ENCODE measurements at regions not wholly inside any gene's neighbourhood (a gene's known extent, or its start where the extent isn't known, plus 50 kb on each side); places are given as distances from the start of the nearest gene placed in this dataset.

- H3K27ac ChIP-seq (ENCODE audit: low read depth, low read length), result no peak overlapping the region
- no peak overlapping the region for H3K4me2 ChIP-seq (ENCODE audit: low read length)
- TF ChIP-seq ELF1 (IDR thresholded peaks at IDR 0.05; ENCODE audit: borderline replicate concordance, low read depth) (no peak), YY1 (IDR thresholded peaks at IDR 0.05; ENCODE audit: extremely low read depth, insufficient replicate concordance, low read depth, low read length) (no peak), ZNF274 (IDR thresholded peaks at IDR 0.05; ENCODE audit: low read depth, low read length) (no peak), EGR1 (IDR thresholded peaks at IDR 0.05; ENCODE audit: low read depth) (no peak), JUND (IDR thresholded peaks at IDR 0.05) (no peak), CTCF (IDR thresholded peaks at IDR 0.05 in 2 of 3, conservative IDR thresholded peaks at IDR 0.05 in 1 of 3; ENCODE audit: borderline replicate concordance in 1 of 3, insufficient read depth in 1 of 3, low read depth in 2 of 3, low read length in 2 of 3) (no peak), POLR2A (IDR thresholded peaks at IDR 0.05; ENCODE audit: borderline replicate concordance, extremely low read depth, insufficient read depth, insufficient read length) (no peak), SP1 (IDR thresholded peaks at IDR 0.05; ENCODE audit: low read depth) (no peak), ZBTB33 (IDR thresholded peaks at IDR 0.05; ENCODE audit: extremely low read depth, insufficient replicate concordance, low read length) (no peak), SIN3A (IDR thresholded peaks at IDR 0.05; ENCODE audit: low read depth) (no peak), ZFX (IDR thresholded peaks at IDR 0.05) (no peak), MAX (IDR thresholded peaks at IDR 0.05) (no peak), ATF3 (IDR thresholded peaks at IDR 0.05) (no peak), POLR2AphosphoS5 (IDR thresholded peaks at IDR 0.05; ENCODE audit: low read depth, low read length) (no peak), CEBPB (IDR thresholded peaks at IDR 0.05; ENCODE audit: low read depth) (no peak), REST (IDR thresholded peaks at IDR 0.05; ENCODE audit: low read depth) (no peak)
- no peak for DNase-seq (ENCODE audit: low read depth, low spot score)
- no peak overlapping the region for H2AFZ ChIP-seq (ENCODE audit: low read depth, low read length, poor library complexity, severe bottlenecking)
- no peaks in the 10 kb centered on the region for H3K4me1 ChIP-seq (ENCODE audit: control insufficient read depth in 1 of 2, insufficient read depth in 2 of 2, low read length in 2 of 2)
- H4K20me1 ChIP-seq (ENCODE audit: insufficient read depth), result no peaks in the 10 kb centered on the region
- ChIA-PET CTCF (no interaction called here), RAD21 (ENCODE audit: low non-redundant PET in 1 of 2, low total read pairs in 2 of 2, uncharacterized antibody in 2 of 2, unreplicated experiment in 2 of 2) (no interaction called here), POLR2A (no interaction called here)
- intact Hi-C loops (cut with micrococcal nuclease), result no loop called here
- no TSS peak for BruUV-seq (replicated peaks)
- no peaks in the 10 kb centered on the region for H3K9me3 ChIP-seq (ENCODE audit: control insufficient read depth in 1 of 2, insufficient read depth in 1 of 2, low read depth in 1 of 2, low read length in 2 of 2)
- no peak overlapping the region for H3K9ac ChIP-seq (ENCODE audit: low read length)
- no peak for ATAC-seq
- no peaks in the 10 kb centered on the region for H3K9me2 ChIP-seq (ENCODE audit: insufficient read depth)
- no peaks in the 10 kb centered on the region for H3K36me3 ChIP-seq (ENCODE audit: control insufficient read depth in 1 of 2, insufficient read depth in 2 of 2, low read length in 2 of 2)
- no peak overlapping the region for H3K4me3 ChIP-seq (replicated peaks in 1 of 2; ENCODE audit: low read depth in 1 of 2, low read length in 2 of 2)
- H3K79me2 ChIP-seq (ENCODE audit: insufficient read depth, low read length), result no peaks in the 10 kb centered on the region
- no peaks in the 10 kb centered on the region for H3K27me3 ChIP-seq (ENCODE audit: insufficient read depth, low read length)
Measured at GRCh38 chrX:17226736-17227135, 148.3 kb upstream of the NHS start.
